Endothelial cell of umbilical vein (primary cell): ENCODE measurements at regions not wholly inside any gene's neighbourhood (a gene's known extent, or its start where the extent isn't known, plus 50 kb on each side); places are given as distances from the start of the nearest gene placed in this dataset.

Experiments used
- BruUV-seq: library from RNA; stranded (reverse); fragments of 400-500 nt; replicated peaks from 2 replicates; lab custom pipeline; 2021; lab: Mats Ljungman, UMichigan
- CTCF ChIA-PET: fragments of 300-600, 350-600 bp; sonication (Branson Sonifier 250); formaldehyde crosslinking; loops from one replicate; lab custom pipeline; 2021; ENCODE audit warnings: antibody characterized with exemption, inconsistent platforms; lab: Charles Lee
- POLR2A ChIA-PET: fragments of 300-600, 350-600 bp; sonication (Branson Sonifier 250); formaldehyde crosslinking; loops from one replicate; lab custom pipeline; 2021; ENCODE audit warnings: antibody characterized with exemption, inconsistent platforms; lab: Charles Lee
- DNase-seq: peaks from one replicate; pipeline ENCODE4 v3.0.0-alpha.2; 2011; ENCODE audit warnings: low read depth, low spot score
- FAIRE-seq: peaks from 2 replicates; lab custom pipeline; 2011; peaks lifted over from hg19 to GRCh38; lab: Jason Lieb, UNC
- H2AFZ ChIP-seq: 2 replicates; pipeline ENCODE4 v1.6.0; 2012; ENCODE audit warnings: low read depth, low read length, control low read depth, inconsistent platforms
- H3K27ac ChIP-seq: 2 replicates; pipeline ENCODE4 v1.5.1; 2011; ENCODE audit warnings: low read depth, mild to moderate bottlenecking, control low read depth, low read length, moderate library complexity; ENCODE audit not compliant: insufficient read depth
- H3K27me3 ChIP-seq, 2 experiments: 2 replicates each; pipeline versions ENCODE4 v1.6.0 to v1.6.1; 2011; ENCODE audit warnings: low read length in 2 of 2, mixed read lengths in 1 of 2; ENCODE audit not compliant: control insufficient read depth in 2 of 2, insufficient read depth in 2 of 2
- H3K36me3 ChIP-seq, 2 experiments: 2 replicates in 1 of 2; 3 replicates in 1 of 2; pipeline ENCODE4 v1.5.1; 2011; ENCODE audit warnings: low read length in 2 of 2, mild to moderate bottlenecking in 1 of 2, moderate library complexity in 1 of 2; ENCODE audit not compliant: control insufficient read depth in 2 of 2, insufficient read depth in 2 of 2; ENCODE audit errors: extremely low read depth in 1 of 2
- H3K4me1 ChIP-seq: 3 replicates; pipeline ENCODE4 v1.5.1; 2011; ENCODE audit warnings: mild to moderate bottlenecking, low read length; ENCODE audit not compliant: control insufficient read depth, insufficient read depth; ENCODE audit errors: extremely low read depth
- H3K4me2 ChIP-seq: 2 replicates; pipeline ENCODE4 v1.6.1; 2011; ENCODE audit warnings: low read length, control low read depth, mixed read lengths; ENCODE audit not compliant: insufficient read depth
- H3K4me3 ChIP-seq, 3 experiments: fragments of 200-600 bp in 1 of 3; sonication (generic), shearing (Covaris generic) in 1 of 3; replicated peaks in 1 of 3; 2 replicates each; pipeline ENCODE4 v1.5.1; 2011 to 2016; ENCODE audit warnings: control low read depth in 3 of 3, low read length in 3 of 3, mild to moderate bottlenecking in 2 of 3, inconsistent platforms in 1 of 3, low read depth in 1 of 3, moderate library complexity in 1 of 3; ENCODE audit not compliant: insufficient read depth in 1 of 3
- H3K79me2 ChIP-seq: 2 replicates; pipeline ENCODE4 v1.6.0; 2012; ENCODE audit warnings: low read length, inconsistent platforms; ENCODE audit not compliant: control insufficient read depth, insufficient read depth
- H3K9ac ChIP-seq: replicated peaks from 2 replicates; pipeline ENCODE3; 2011; ENCODE audit warnings: low read length, control low read depth; ENCODE audit not compliant: insufficient read depth; ENCODE audit errors: extremely low read depth
- H3K9me1 ChIP-seq: replicated peaks from 3 replicates; pipeline ENCODE4 v1.6.0; 2011; ENCODE audit warnings: mild to moderate bottlenecking, low read length; ENCODE audit not compliant: control insufficient read depth, insufficient read depth; ENCODE audit errors: extremely low read depth
- H3K9me3 ChIP-seq: replicated peaks from 2 replicates; pipeline ENCODE4 v1.5.1; 2012; ENCODE audit warnings: low read length, inconsistent platforms; ENCODE audit not compliant: control insufficient read depth, insufficient read depth
- H4K20me1 ChIP-seq: replicated peaks from 2 replicates; pipeline ENCODE3; 2011; ENCODE audit warnings: mild to moderate bottlenecking, low read length; ENCODE audit not compliant: control insufficient read depth, insufficient read depth; ENCODE audit errors: extremely low read depth
- EZH2 ChIP-seq: IDR thresholded peaks from 2 replicates; pipeline ENCODE4 v1.6.1; 2012; ENCODE audit warnings: borderline replicate concordance, low read depth, mild to moderate bottlenecking, moderate library complexity, low read length, inconsistent platforms; ENCODE audit not compliant: severe bottlenecking
- GATA2 ChIP-seq: IDR thresholded peaks from 2 replicates; pipeline ENCODE4 v1.7.0; 2011; ENCODE audit warnings: low read depth, mild to moderate bottlenecking, moderate library complexity, mixed read lengths, low read length; ENCODE audit not compliant: insufficient read length, insufficient read depth
- JUN ChIP-seq: IDR thresholded peaks from 2 replicates; pipeline ENCODE4 v1.6.1; 2011; ENCODE audit warnings: borderline replicate concordance, low read depth; ENCODE audit not compliant: insufficient read length, insufficient read depth
- POLR2AphosphoS5 ChIP-seq: IDR thresholded peaks from 2 replicates; pipeline ENCODE4 v1.6.1; 2012; ENCODE audit warnings: low read depth, mild to moderate bottlenecking, control low read depth, low read length, moderate library complexity; ENCODE audit not compliant: insufficient read depth
- dilution Hi-C: fragments of 300-500 bp; cut with MboI; formaldehyde crosslinking; loops from one replicate; pipeline ENCODE4 v1.15.0; 2019; ENCODE audit warnings: low sequenced_read_pairs; ENCODE audit not compliant: extremely low pct_ligation_motif_present
- intact Hi-C: fragments of 100-400 bp; cut with micrococcal nuclease; formaldehyde crosslinking; loops from one replicate; pipeline ENCODE4 v1.10.0; 2022
- TF ChIP-seq, protein P1 (sequence below), 2 donors: IDR thresholded peaks; 1 replicate in 1 of 2; 2 replicates in 1 of 2; pipeline ENCODE4 v1.5.1; 2011; ENCODE audit warnings: low read length in 2 of 2, mild to moderate bottlenecking in 2 of 2, moderate library complexity in 2 of 2, control low read depth in 1 of 2, inconsistent platforms in 1 of 2, low read depth in 1 of 2; ENCODE audit not compliant: insufficient read depth in 1 of 2; ENCODE audit errors: extremely low read depth in 1 of 2

DNA sequence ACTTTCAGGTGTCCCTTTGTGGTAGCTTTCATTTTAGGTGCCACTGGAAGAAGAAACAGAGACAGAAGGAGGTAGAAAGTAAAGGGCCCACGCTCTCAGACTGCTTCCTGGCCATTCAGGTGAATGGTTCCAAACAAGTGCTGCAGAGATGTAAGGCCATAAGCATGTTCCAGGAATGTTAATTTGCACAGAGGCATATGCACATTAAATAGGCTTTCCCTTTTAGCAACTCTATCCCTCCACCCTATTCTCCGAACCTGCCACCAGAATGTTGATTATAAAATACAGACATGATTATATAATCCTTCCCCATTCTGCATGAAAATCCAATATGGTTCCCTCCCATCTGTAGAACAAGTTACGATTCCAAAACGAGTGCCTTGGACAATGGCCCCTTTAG lies 297.2 kb downstream of the C6orf118 start:
- POLR2A ChIA-PET, result no interaction called here
- H4K20me1 ChIP-seq, result no peaks in the 10 kb centered on the region
- H3K4me3 ChIP-seq, result no peak overlapping the region
- peaks cover 2% of the 10 kb centered on the region for H3K9me3 ChIP-seq
- H3K4me2 ChIP-seq, result no peak overlapping the region
- intact Hi-C loops, result no loop called here
- FAIRE-seq (no peak), DNase-seq (no peak)
- no peaks in the 10 kb centered on the region for H3K9me1 ChIP-seq
- H3K4me1 ChIP-seq, result no peaks in the 10 kb centered on the region
- H3K9ac ChIP-seq, result no peak overlapping the region
- no peak overlapping the region for H3K27ac ChIP-seq
- dilution Hi-C loops, result no loop called here
- TF ChIP-seq POLR2AphosphoS5, result no peak
- TF ChIP-seq GATA2, result no peak
- TF ChIP-seq, protein P1, sequence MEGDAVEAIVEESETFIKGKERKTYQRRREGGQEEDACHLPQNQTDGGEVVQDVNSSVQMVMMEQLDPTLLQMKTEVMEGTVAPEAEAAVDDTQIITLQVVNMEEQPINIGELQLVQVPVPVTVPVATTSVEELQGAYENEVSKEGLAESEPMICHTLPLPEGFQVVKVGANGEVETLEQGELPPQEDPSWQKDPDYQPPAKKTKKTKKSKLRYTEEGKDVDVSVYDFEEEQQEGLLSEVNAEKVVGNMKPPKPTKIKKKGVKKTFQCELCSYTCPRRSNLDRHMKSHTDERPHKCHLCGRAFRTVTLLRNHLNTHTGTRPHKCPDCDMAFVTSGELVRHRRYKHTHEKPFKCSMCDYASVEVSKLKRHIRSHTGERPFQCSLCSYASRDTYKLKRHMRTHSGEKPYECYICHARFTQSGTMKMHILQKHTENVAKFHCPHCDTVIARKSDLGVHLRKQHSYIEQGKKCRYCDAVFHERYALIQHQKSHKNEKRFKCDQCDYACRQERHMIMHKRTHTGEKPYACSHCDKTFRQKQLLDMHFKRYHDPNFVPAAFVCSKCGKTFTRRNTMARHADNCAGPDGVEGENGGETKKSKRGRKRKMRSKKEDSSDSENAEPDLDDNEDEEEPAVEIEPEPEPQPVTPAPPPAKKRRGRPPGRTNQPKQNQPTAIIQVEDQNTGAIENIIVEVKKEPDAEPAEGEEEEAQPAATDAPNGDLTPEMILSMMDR (IDR thresholded peaks at IDR 0.05; ENCODE audit: extremely low read depth in 1 of 2, insufficient read depth in 1 of 2, low read depth in 1 of 2, low read length in 2 of 2), result no peak
- TF ChIP-seq JUN, result no peak
- TF ChIP-seq EZH2, result no peak
- no peaks in the 10 kb centered on the region for H3K79me2 ChIP-seq
- no peaks in the 10 kb centered on the region for H3K36me3 ChIP-seq
- H2AFZ ChIP-seq, result no peak overlapping the region
- no TSS peak for BruUV-seq
- CTCF ChIA-PET, result no interaction called here
- H3K27me3 ChIP-seq, result no peaks in the 10 kb centered on the region
